ENCODE measurements at regions not wholly inside any gene's neighbourhood (a gene's known extent, or its start where the extent isn't known, plus 50 kb on each side); places are given as distances from the start of the nearest gene placed in this dataset.
"Not testable (repeated sequence)": the region's sequence is repeated elsewhere in the genome, so short reads cannot be mapped to it uniquely, and the experiment has no call there.

GRCh38 chr21:39072468-39072867 lies 110.8 kb downstream of the PSMG1 start:
- Histone ChIP-seq H3K27ac (replicated peaks) (no peak overlapping the region), H3K4me3 (replicated peaks; ENCODE audit: insufficient read depth, low read length) (no peak overlapping the region), H3K27me3 (ENCODE audit: insufficient read depth, poor library complexity, severe bottlenecking) (no peaks in the 10 kb centered on the region)
- no peak for TF ChIP-seq REST (IDR thresholded peaks at IDR 0.05; ENCODE audit: insufficient replicate concordance, low read depth)
- no peak for TF ChIP-seq GABPA (IDR thresholded peaks at IDR 0.05; ENCODE audit: low read depth)
- TF ChIP-seq CTCF (IDR thresholded peaks at IDR 0.05; ENCODE audit: insufficient read depth, low read length) = no peak
- TF ChIP-seq POLR2AphosphoS5 (IDR thresholded peaks at IDR 0.05; ENCODE audit: low read depth) = no peak
- TF ChIP-seq SPI1 (IDR thresholded peaks at IDR 0.05; ENCODE audit: borderline replicate concordance, low read depth) = no peak
- no peak for DNase-seq (ENCODE audit: low read depth in 1 of 2, low spot score in 1 of 2)

GRCh38 chr21:39071623-39072214 lies 111.5 kb downstream of the PSMG1 start:
- no peak for DNase-seq (ENCODE audit: low read depth in 1 of 2, low spot score in 1 of 2)
- no peaks in the 10 kb centered on the region for H3K27me3 ChIP-seq (ENCODE audit: insufficient read depth, poor library complexity, severe bottlenecking)
- no peak overlapping the region for H3K4me3 ChIP-seq (replicated peaks; ENCODE audit: insufficient read depth, low read length)
- H3K27ac ChIP-seq (replicated peaks) = no peak overlapping the region
- TF ChIP-seq REST (IDR thresholded peaks at IDR 0.05; ENCODE audit: insufficient replicate concordance, low read depth) = no peak
- TF ChIP-seq CTCF (IDR thresholded peaks at IDR 0.05; ENCODE audit: insufficient read depth, low read length) = no peak
- no peak for TF ChIP-seq POLR2AphosphoS5 (IDR thresholded peaks at IDR 0.05; ENCODE audit: low read depth)
- no peak for TF ChIP-seq GABPA (IDR thresholded peaks at IDR 0.05; ENCODE audit: low read depth)
- TF ChIP-seq SPI1 (IDR thresholded peaks at IDR 0.05; ENCODE audit: borderline replicate concordance, low read depth) = no peak

GRCh38 chr21:39069856-39070255 lies 113.4 kb downstream of the PSMG1 start:
- not testable (repeated sequence) for H3K27me3 ChIP-seq (ENCODE audit: insufficient read depth, poor library complexity, severe bottlenecking); DNase-seq (ENCODE audit: low read depth in 1 of 2, low spot score in 1 of 2); H3K4me3 ChIP-seq (replicated peaks; ENCODE audit: insufficient read depth, low read length); H3K27ac ChIP-seq (replicated peaks)

- Histone ChIP-seq H3K4me3 (replicated peaks; ENCODE audit: insufficient read depth, low read length) (no peak overlapping the region), H3K27ac (replicated peaks) (no peak overlapping the region), H3K27me3 (ENCODE audit: insufficient read depth, poor library complexity, severe bottlenecking) (no peaks in the 10 kb centered on the region)
- DNase-seq (ENCODE audit: low read depth in 1 of 2, low spot score in 1 of 2) = no peak
- TF ChIP-seq GABPA (IDR thresholded peaks at IDR 0.05; ENCODE audit: low read depth) (no peak), CTCF (IDR thresholded peaks at IDR 0.05; ENCODE audit: insufficient read depth, low read length) (no peak), REST (IDR thresholded peaks at IDR 0.05; ENCODE audit: insufficient replicate concordance, low read depth) (no peak), SPI1 (IDR thresholded peaks at IDR 0.05; ENCODE audit: borderline replicate concordance, low read depth) (no peak), POLR2AphosphoS5 (IDR thresholded peaks at IDR 0.05; ENCODE audit: low read depth) (no peak)
Measured at GRCh38 chr21:39066829-39067780, 116.1 kb downstream of the PSMG1 start.

All from HL-60 (cell line).